Neural cell (in vitro differentiated cells): ENCODE measurements at regions not wholly inside any gene's neighbourhood (a gene's known extent, or its start where the extent isn't known, plus 50 kb on each side); places are given as distances from the start of the nearest gene placed in this dataset.

Experiments used
- H2AFZ ChIP-seq: fragments of 200-600, 300-800 bp; sonication (generic), shearing (Covaris generic); 2 replicates; pipeline ENCODE4 v1.6.0; 2014; ENCODE audit warnings: low read depth, mild to moderate bottlenecking, antibody characterized with exemption, low read length, moderate library complexity
- H3F3A ChIP-seq: fragments of 200-600 bp; shearing (Covaris generic); 2 replicates; pipeline ENCODE4 v1.6.1; 2016; ENCODE audit warnings: mild to moderate bottlenecking, moderate library complexity, mixed read lengths, antibody characterized with exemption, low read length; ENCODE audit not compliant: insufficient read depth, poor library complexity, severe bottlenecking
- H3K27ac ChIP-seq: fragments of 200-600, 300-800 bp; sonication (generic), shearing (Covaris generic); 2 replicates; pipeline ENCODE4 v1.5.1; 2014; ENCODE audit warnings: mild to moderate bottlenecking, low read length, moderate library complexity
- H3K27me3 ChIP-seq: fragments of 300-800, 200-600 bp; sonication (generic), shearing (Covaris generic); 2 replicates; pipeline ENCODE4 v1.6.0; 2014; ENCODE audit warnings: mild to moderate bottlenecking, low read depth, low read length, moderate library complexity; ENCODE audit not compliant: insufficient read depth
- H3K36me3 ChIP-seq: fragments of 300-800, 200-600 bp; sonication (generic), shearing (Covaris generic); 2 replicates; pipeline ENCODE4 v1.5.1; 2014; ENCODE audit warnings: mild to moderate bottlenecking, antibody characterized with exemption, low read length, moderate library complexity; ENCODE audit not compliant: insufficient read depth
- H3K4me2 ChIP-seq: fragments of 300-800, 200-600 bp; sonication (generic), shearing (Covaris generic); 2 replicates; pipeline ENCODE4 v1.6.0; 2014; ENCODE audit warnings: mild to moderate bottlenecking, low read length
- H3K4me3 ChIP-seq: fragments of 300-800, 200-600 bp; sonication (generic), shearing (Covaris generic); 2 replicates; pipeline ENCODE4 v1.5.1; 2014; ENCODE audit warnings: mild to moderate bottlenecking, low read length, moderate library complexity
- H3K79me2 ChIP-seq: fragments of 200-600 bp; shearing (Covaris generic); replicated peaks from 2 replicates; pipeline ENCODE4 v1.6.0; 2014; ENCODE audit warnings: mild to moderate bottlenecking, low read length, moderate library complexity; ENCODE audit not compliant: insufficient read depth
- H3K9ac ChIP-seq: fragments of 300-800, 200-600 bp; sonication (generic), shearing (Covaris generic); 2 replicates; pipeline ENCODE4 v1.6.1; 2016; ENCODE audit warnings: mild to moderate bottlenecking, low read length, mixed read lengths
- H3K9me2 ChIP-seq: fragments of 200-600 bp; shearing (Covaris generic); 2 replicates; pipeline ENCODE4 v1.6.1; 2016; ENCODE audit warnings: mild to moderate bottlenecking, low read length, mixed read lengths; ENCODE audit not compliant: insufficient read depth
- H3K9me3 ChIP-seq: fragments of 200-600, 300-800 bp; sonication (generic), shearing (Covaris generic); 2 replicates; pipeline ENCODE4 v1.6.1; 2016; ENCODE audit warnings: mild to moderate bottlenecking, mixed run types, low read length, moderate library complexity, mixed read lengths
- H4K20me1 ChIP-seq: fragments of 200-600 bp; shearing (Covaris generic); 2 replicates; pipeline ENCODE4 v1.6.1; 2016; ENCODE audit warnings: mild to moderate bottlenecking, mixed run types; ENCODE audit not compliant: insufficient read depth
- CTCF ChIP-seq: fragments of 450-650 bp; IDR thresholded peaks from 2 replicates; pipeline ENCODE4 v1.5.1; 2014; ENCODE audit warnings: antibody characterized with exemption, mild to moderate bottlenecking, moderate library complexity; ENCODE audit not compliant: poor library complexity, severe bottlenecking
- EP300 ChIP-seq: fragments of 450-650 bp; conservative IDR thresholded peaks from 2 replicates; pipeline ENCODE4 v1.6.1; 2014; ENCODE audit warnings: antibody characterized with exemption, mild to moderate bottlenecking, moderate library complexity; ENCODE audit not compliant: poor library complexity, severe bottlenecking
- EZH2 ChIP-seq: fragments of 200-600, 300-800 bp; shearing (Covaris generic), sonication (generic); IDR thresholded peaks from 2 replicates; pipeline ENCODE4 v1.6.1; 2014; ENCODE audit warnings: antibody characterized with exemption, low read length, borderline replicate concordance, mild to moderate bottlenecking; ENCODE audit not compliant: insufficient read depth, poor library complexity, severe bottlenecking
- MXI1 ChIP-seq: fragments of 450-650 bp; conservative IDR thresholded peaks from 2 replicates; pipeline ENCODE4 v1.6.1; 2014; ENCODE audit warnings: antibody characterized with exemption, mild to moderate bottlenecking; ENCODE audit not compliant: poor library complexity, severe bottlenecking
- POLR2AphosphoS5 ChIP-seq: IDR thresholded peaks from 2 replicates; pipeline ENCODE4 v1.6.1; 2012
- RAD21 ChIP-seq: fragments of 450-650 bp; conservative IDR thresholded peaks from 2 replicates; pipeline ENCODE4 v1.6.1; 2014; ENCODE audit warnings: antibody characterized with exemption, mild to moderate bottlenecking, moderate library complexity
- REST ChIP-seq: IDR thresholded peaks from 2 replicates; pipeline ENCODE4 v1.6.1; 2012; ENCODE audit warnings: borderline replicate concordance
- SMC3 ChIP-seq: fragments of 450-650 bp; conservative IDR thresholded peaks from 2 replicates; pipeline ENCODE4 v1.6.1; 2014; ENCODE audit warnings: antibody characterized with exemption, mild to moderate bottlenecking, moderate library complexity; ENCODE audit not compliant: poor library complexity
- TAF1 ChIP-seq: IDR thresholded peaks from 2 replicates; pipeline ENCODE4 v1.6.1; 2012; ENCODE audit warnings: low read depth

GRCh38 chr20:12331236-12331635 is 413.5 kb downstream of the BTBD3 start:
- no peak for TF ChIP-seq REST
- TF ChIP-seq SMC3 = no peak
- no peak for TF ChIP-seq TAF1
- no peak for TF ChIP-seq EZH2
- no peak for TF ChIP-seq POLR2AphosphoS5
- TF ChIP-seq RAD21 = no peak
- no peak for TF ChIP-seq MXI1
- TF ChIP-seq EP300 = no peak
- no peak for TF ChIP-seq CTCF
- no peaks in the 10 kb centered on the region for H3K79me2 ChIP-seq
- H3F3A ChIP-seq = no peaks in the 10 kb centered on the region
- no peak overlapping the region for H3K4me3 ChIP-seq
- no peak overlapping the region for H3K27ac ChIP-seq
- no peaks in the 10 kb centered on the region for H3K9me2 ChIP-seq
- H4K20me1 ChIP-seq = no peaks in the 10 kb centered on the region
- H3K27me3 ChIP-seq = no peaks in the 10 kb centered on the region
- H3K36me3 ChIP-seq = no peaks in the 10 kb centered on the region
- no peak overlapping the region for H3K4me2 ChIP-seq
- H3K9ac ChIP-seq = no peak overlapping the region
- H2AFZ ChIP-seq = no peak overlapping the region
- H3K9me3 ChIP-seq = no peaks in the 10 kb centered on the region

- H2AFZ ChIP-seq = no peak overlapping the region
- H3K36me3 ChIP-seq = no peaks in the 10 kb centered on the region
- H3K9me2 ChIP-seq = no peaks in the 10 kb centered on the region
- H3F3A ChIP-seq = no peaks in the 10 kb centered on the region
- no peak overlapping the region for H3K9ac ChIP-seq
- H3K9me3 ChIP-seq = no peaks in the 10 kb centered on the region
- H3K27me3 ChIP-seq = no peaks in the 10 kb centered on the region
- no peak overlapping the region for H3K4me3 ChIP-seq
- no peak overlapping the region for H3K27ac ChIP-seq
- no peak overlapping the region for H3K4me2 ChIP-seq
- H3K79me2 ChIP-seq = no peaks in the 10 kb centered on the region
- H4K20me1 ChIP-seq = no peaks in the 10 kb centered on the region
- no peak for TF ChIP-seq EZH2
- TF ChIP-seq MXI1 = no peak
- TF ChIP-seq EP300 = peak; percentile 62
- no peak for TF ChIP-seq TAF1
- TF ChIP-seq POLR2AphosphoS5 = peak; percentile 26
- TF ChIP-seq RAD21 = no peak
- no peak for TF ChIP-seq SMC3
- TF ChIP-seq REST = no peak
- TF ChIP-seq CTCF = no peak
Measured at GRCh38 chr20:12337601-12338000, 419.9 kb downstream of the BTBD3 start.
